ENCODE measurements at regions not wholly inside any gene's neighbourhood (a gene's known extent, or its start where the extent isn't known, plus 50 kb on each side); places are given as distances from the start of the nearest gene placed in this dataset.

- H3K4me3 ChIP-seq (ENCODE audit: low read length) = no peak overlapping the region
- H3K79me2 ChIP-seq (ENCODE audit: control insufficient read depth, low read length) = no peaks in the 10 kb centered on the region
- no peaks in the 10 kb centered on the region for H3K9me2 ChIP-seq (replicated peaks; ENCODE audit: control insufficient read depth, low read length)
- no peaks in the 10 kb centered on the region for H3F3A ChIP-seq (ENCODE audit: control insufficient read depth, insufficient read depth)
- H3K27me3 ChIP-seq (ENCODE audit: control insufficient read depth, low read length) = no peaks in the 10 kb centered on the region
- no peaks in the 10 kb centered on the region for H4K20me1 ChIP-seq (ENCODE audit: control insufficient read depth, insufficient read depth, low read depth, low read length)
- no peak overlapping the region for H3K4me2 ChIP-seq (ENCODE audit: low read length)
- no peaks in the 10 kb centered on the region for H3K36me3 ChIP-seq (ENCODE audit: control insufficient read depth, low read length)
- no peak overlapping the region for H3K27ac ChIP-seq (ENCODE audit: low read depth, low read length)
- no peaks in the 10 kb centered on the region for H3K4me1 ChIP-seq (ENCODE audit: control insufficient read depth, low read length)
- H3K9me3 ChIP-seq (ENCODE audit: control insufficient read depth, insufficient read depth, low read length) = no peaks in the 10 kb centered on the region
- no peak for TF ChIP-seq EZH2phosphoT487 (IDR thresholded peaks at IDR 0.05; ENCODE audit: borderline replicate concordance, low read length)
- TF ChIP-seq, protein P1, sequence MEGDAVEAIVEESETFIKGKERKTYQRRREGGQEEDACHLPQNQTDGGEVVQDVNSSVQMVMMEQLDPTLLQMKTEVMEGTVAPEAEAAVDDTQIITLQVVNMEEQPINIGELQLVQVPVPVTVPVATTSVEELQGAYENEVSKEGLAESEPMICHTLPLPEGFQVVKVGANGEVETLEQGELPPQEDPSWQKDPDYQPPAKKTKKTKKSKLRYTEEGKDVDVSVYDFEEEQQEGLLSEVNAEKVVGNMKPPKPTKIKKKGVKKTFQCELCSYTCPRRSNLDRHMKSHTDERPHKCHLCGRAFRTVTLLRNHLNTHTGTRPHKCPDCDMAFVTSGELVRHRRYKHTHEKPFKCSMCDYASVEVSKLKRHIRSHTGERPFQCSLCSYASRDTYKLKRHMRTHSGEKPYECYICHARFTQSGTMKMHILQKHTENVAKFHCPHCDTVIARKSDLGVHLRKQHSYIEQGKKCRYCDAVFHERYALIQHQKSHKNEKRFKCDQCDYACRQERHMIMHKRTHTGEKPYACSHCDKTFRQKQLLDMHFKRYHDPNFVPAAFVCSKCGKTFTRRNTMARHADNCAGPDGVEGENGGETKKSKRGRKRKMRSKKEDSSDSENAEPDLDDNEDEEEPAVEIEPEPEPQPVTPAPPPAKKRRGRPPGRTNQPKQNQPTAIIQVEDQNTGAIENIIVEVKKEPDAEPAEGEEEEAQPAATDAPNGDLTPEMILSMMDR (IDR thresholded peaks at IDR 0.05; ENCODE audit: low read depth, low read length, poor library complexity, severe bottlenecking) = no peak
Measured at GRCh38 chr6:145012039-145012662, 723.2 kb downstream of the EPM2A start.

GRCh38 chr6:145015739-145016558 is 719.4 kb downstream of the EPM2A start:
- Histone ChIP-seq H3K27ac (ENCODE audit: low read depth, low read length) (no peak overlapping the region), H3K4me1 (ENCODE audit: control insufficient read depth, low read length) (no peaks in the 10 kb centered on the region), H3K36me3 (ENCODE audit: control insufficient read depth, low read length) (no peaks in the 10 kb centered on the region), H3K27me3 (ENCODE audit: control insufficient read depth, low read length) (no peaks in the 10 kb centered on the region), H4K20me1 (ENCODE audit: control insufficient read depth, insufficient read depth, low read depth, low read length) (no peaks in the 10 kb centered on the region), H3K4me3 (ENCODE audit: low read length) (no peak overlapping the region), H3K4me2 (ENCODE audit: low read length) (no peak overlapping the region), H3F3A (ENCODE audit: control insufficient read depth, insufficient read depth) (no peaks in the 10 kb centered on the region), H3K9me3 (ENCODE audit: control insufficient read depth, insufficient read depth, low read length) (no peaks in the 10 kb centered on the region), H3K9me2 (replicated peaks; ENCODE audit: control insufficient read depth, low read length) (no peaks in the 10 kb centered on the region), H3K79me2 (ENCODE audit: control insufficient read depth, low read length) (no peaks in the 10 kb centered on the region)
- no peak for TF ChIP-seq EZH2phosphoT487 (IDR thresholded peaks at IDR 0.05; ENCODE audit: borderline replicate concordance, low read length)

DNA sequence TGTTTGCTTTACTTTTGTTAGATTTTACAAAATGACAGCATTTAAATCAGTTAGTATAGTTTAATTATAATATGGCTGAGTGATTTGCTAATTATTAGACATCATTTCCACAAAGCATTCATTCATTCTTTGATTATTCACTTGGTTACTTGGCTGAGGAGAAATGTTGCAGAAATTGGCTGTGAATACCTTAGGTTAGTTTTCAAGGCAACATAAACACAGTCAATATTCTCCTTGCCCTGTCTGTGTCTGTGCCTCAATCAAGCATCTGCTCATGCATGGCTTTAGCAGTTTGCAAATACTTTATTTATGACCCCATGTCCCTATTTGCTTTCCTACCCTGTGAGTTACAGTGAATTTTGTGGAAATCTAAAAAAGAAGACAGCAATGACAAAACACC is 718.3 kb downstream of the EPM2A start:
- H3K4me3 ChIP-seq (ENCODE audit: low read length) = no peak overlapping the region
- no peaks in the 10 kb centered on the region for H3K9me3 ChIP-seq (ENCODE audit: control insufficient read depth, insufficient read depth, low read length)
- H3F3A ChIP-seq (ENCODE audit: control insufficient read depth, insufficient read depth) = no peaks in the 10 kb centered on the region
- no peaks in the 10 kb centered on the region for H3K79me2 ChIP-seq (ENCODE audit: control insufficient read depth, low read length)
- H3K27ac ChIP-seq (ENCODE audit: low read depth, low read length) = no peak overlapping the region
- TF ChIP-seq, protein P1 (IDR thresholded peaks at IDR 0.05; ENCODE audit: low read depth, low read length, poor library complexity, severe bottlenecking) = no peak
- TF ChIP-seq EZH2phosphoT487 (IDR thresholded peaks at IDR 0.05; ENCODE audit: borderline replicate concordance, low read length) = no peak
- H3K4me2 ChIP-seq (ENCODE audit: low read length) = no peak overlapping the region
- H4K20me1 ChIP-seq (ENCODE audit: control insufficient read depth, insufficient read depth, low read depth, low read length) = no peaks in the 10 kb centered on the region
- no peaks in the 10 kb centered on the region for H3K27me3 ChIP-seq (ENCODE audit: control insufficient read depth, low read length)
- H3K4me1 ChIP-seq (ENCODE audit: control insufficient read depth, low read length) = no peaks in the 10 kb centered on the region
- no peaks in the 10 kb centered on the region for H3K36me3 ChIP-seq (ENCODE audit: control insufficient read depth, low read length)
- H3K9me2 ChIP-seq (replicated peaks; ENCODE audit: control insufficient read depth, low read length) = no peaks in the 10 kb centered on the region

GRCh38 chr6:145017516-145017915 is 717.8 kb downstream of the EPM2A start:
- no peak overlapping the region for H3K27ac ChIP-seq (ENCODE audit: low read depth, low read length)
- no peaks in the 10 kb centered on the region for H3K27me3 ChIP-seq (ENCODE audit: control insufficient read depth, low read length)
- H4K20me1 ChIP-seq (ENCODE audit: control insufficient read depth, insufficient read depth, low read depth, low read length) = no peaks in the 10 kb centered on the region
- no peaks in the 10 kb centered on the region for H3K9me2 ChIP-seq (replicated peaks; ENCODE audit: control insufficient read depth, low read length)
- no peaks in the 10 kb centered on the region for H3F3A ChIP-seq (ENCODE audit: control insufficient read depth, insufficient read depth)
- H3K9me3 ChIP-seq (ENCODE audit: control insufficient read depth, insufficient read depth, low read length) = no peaks in the 10 kb centered on the region
- H3K4me1 ChIP-seq (ENCODE audit: control insufficient read depth, low read length) = no peaks in the 10 kb centered on the region
- no peak overlapping the region for H3K4me3 ChIP-seq (ENCODE audit: low read length)
- no peaks in the 10 kb centered on the region for H3K79me2 ChIP-seq (ENCODE audit: control insufficient read depth, low read length)
- H3K4me2 ChIP-seq (ENCODE audit: low read length) = no peak overlapping the region
- H3K36me3 ChIP-seq (ENCODE audit: control insufficient read depth, low read length) = no peaks in the 10 kb centered on the region
- TF ChIP-seq EZH2phosphoT487 (IDR thresholded peaks at IDR 0.05; ENCODE audit: borderline replicate concordance, low read length) = no peak
- TF ChIP-seq, protein P1 (IDR thresholded peaks at IDR 0.05; ENCODE audit: low read depth, low read length, poor library complexity, severe bottlenecking) = no peak
